DOHH2 (cell line): ENCODE measurements at regions not wholly inside any gene's neighbourhood (a gene's known extent, or its start where the extent isn't known, plus 50 kb on each side); places are given as distances from the start of the nearest gene placed in this dataset.
"Not testable (repeated sequence)": the region's sequence is repeated elsewhere in the genome, so short reads cannot be mapped to it uniquely, and the experiment has no call there.

ENCODE experiments used
- CTCF ChIP-seq: fragments of 200-600 bp; sonication (generic); IDR thresholded peaks from one replicate; pipeline ENCODE4 v1.5.1; 2014; ENCODE audit warnings: antibody characterized with exemption, mild to moderate bottlenecking, low read depth, low read length; ENCODE audit not compliant: poor library complexity, severe bottlenecking
- EZH2phosphoT487 ChIP-seq: fragments of 200-600 bp; sonication (generic); IDR thresholded peaks from 2 replicates; pipeline ENCODE4 v1.6.1; 2017; ENCODE audit warnings: borderline replicate concordance, mild to moderate bottlenecking, antibody characterized with exemption, low read length, moderate library complexity, mixed read lengths

DNA sequence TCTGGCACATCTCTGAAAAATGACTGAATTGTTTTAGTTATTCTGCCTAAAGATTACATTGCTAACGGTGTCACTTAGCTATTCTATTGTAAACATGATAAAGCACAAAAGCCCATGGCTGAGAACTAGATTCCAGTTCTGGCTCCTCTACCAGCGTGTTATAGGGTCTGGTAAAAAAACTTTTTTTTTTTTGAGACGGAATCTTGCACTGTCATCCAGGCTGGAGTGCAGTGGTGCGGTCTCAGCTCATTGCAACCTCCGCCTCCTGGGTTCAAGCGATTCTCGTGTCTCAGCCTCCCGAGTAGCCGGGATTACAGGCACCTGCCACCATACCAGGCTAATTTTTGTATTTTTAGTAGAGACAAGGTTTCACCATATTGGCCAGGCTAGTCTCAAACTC, 80.6 kb downstream of the PHAX start:
- not testable (repeated sequence) for TF ChIP-seq CTCF, EZH2phosphoT487
